Lower leg skin (tissue), 4 donors: ENCODE measurements at regions not wholly inside any gene's neighbourhood (a gene's known extent, or its start where the extent isn't known, plus 50 kb on each side); places are given as distances from the start of the nearest gene placed in this dataset.

ENCODE experiments used
- DNase-seq, 2 donors: peaks; one replicate each; pipeline ENCODE4 v3.0.0-alpha.2; 2019; ENCODE audit warnings: low spot score in 2 of 2
- H3K4me3 ChIP-seq: fragments of 200-600 bp; sonication (generic); 2 replicates; pipeline ENCODE4 v1.5.1; 2017; ENCODE audit warnings: mild to moderate bottlenecking, low read depth; ENCODE audit not compliant: poor library complexity, severe bottlenecking
- CTCF ChIP-seq, 3 donors: fragments of 450-650 bp; IDR thresholded peaks; one replicate each; pipeline ENCODE4 v1.5.1; 2016; ENCODE audit warnings: antibody characterized with exemption in 3 of 3, mild to moderate bottlenecking in 3 of 3, moderate library complexity in 2 of 3
- POLR2A ChIP-seq, 2 donors: fragments of 450-650 bp; IDR thresholded peaks; one replicate each; pipeline ENCODE4 v1.6.1; 2016 to 2017; ENCODE audit warnings: antibody characterized with exemption in 2 of 2, mild to moderate bottlenecking in 1 of 2, moderate library complexity in 1 of 2
- WGBS, 2 donors: methylation state at CpG; one replicate each; pipeline ENCODE4 v1.1.5; 2018; 5-methylcytosine and 5-hydroxymethylcytosine counted together
- intact Hi-C: fragments of 100-400 bp; cut with DNase I; formaldehyde crosslinking; loops from one replicate; pipeline ENCODE4 v1.15.0; 2023; ENCODE audit warnings: low total_unique reads

GRCh38 chr16:66298006-66298405, 68.5 kb upstream of the CDH5 start:
- 70 to 77% methylated on average over 2 of the region's 2 CpGs for WGBS, 2 donors
- intact Hi-C loops = no loop called here
- TF ChIP-seq POLR2A (IDR thresholded peaks at IDR 0.05) = no peak
- TF ChIP-seq CTCF (IDR thresholded peaks at IDR 0.05) = no peak
- peak in 1 of 2 donors; percentile 37 for DNase-seq
- H3K4me3 ChIP-seq = no peak overlapping the region

- peak in 1 of 2 donors; percentile 48 for DNase-seq
- no peak overlapping the region for H3K4me3 ChIP-seq
- WGBS, 2 donors = 88 to 89% methylated on average over 5 of the region's 5 CpGs
- intact Hi-C loops = no loop called here
- TF ChIP-seq POLR2A (IDR thresholded peaks at IDR 0.05) (no peak), CTCF (IDR thresholded peaks at IDR 0.05) (no peak)
Measured at GRCh38 chr16:66296591-66296990, 69.9 kb upstream of the CDH5 start.

- intact Hi-C loops = no loop called here
- TF ChIP-seq CTCF (IDR thresholded peaks at IDR 0.05) = no peak
- TF ChIP-seq POLR2A (IDR thresholded peaks at IDR 0.05) = no peak
- 77 to 81% methylated on average over 4 of the region's 4 CpGs for WGBS, 2 donors
- no peak overlapping the region for H3K4me3 ChIP-seq
- DNase-seq = peak in 1 of 2 donors; percentile 66
Measured at GRCh38 chr16:66295761-66296546, 70.5 kb upstream of the CDH5 start.

GRCh38 chr16:66295213-66295612, 71.3 kb upstream of the CDH5 start:
- DNase-seq = no peak
- 62 to 63% methylated on average over 6 of the region's 6 CpGs for WGBS, 2 donors
- intact Hi-C loops = no loop called here
- no peak overlapping the region for H3K4me3 ChIP-seq
- TF ChIP-seq POLR2A (IDR thresholded peaks at IDR 0.05) = no peak

- no peak overlapping the region for H3K4me3 ChIP-seq
- TF ChIP-seq CTCF (IDR thresholded peaks at IDR 0.05) (no peak), POLR2A (IDR thresholded peaks at IDR 0.05) (no peak)
- WGBS, 2 donors = 92 to 93% methylated on average over 4 of the region's 4 CpGs
- peak in 1 of 2 donors; percentile 54 for DNase-seq
- intact Hi-C loops = no loop called here
Measured at GRCh38 chr16:66294507-66294906, 72.0 kb upstream of the CDH5 start.

- intact Hi-C loops = no loop called here
- TF ChIP-seq CTCF (IDR thresholded peaks at IDR 0.05) (no peak), POLR2A (IDR thresholded peaks at IDR 0.05) (no peak)
- WGBS, 2 donors = 84 to 88% methylated on average over 7 of the region's 7 CpGs
- no peak overlapping the region for H3K4me3 ChIP-seq
- peak in 1 of 2 donors; percentile 64 for DNase-seq
Measured at GRCh38 chr16:66293932-66294331, 72.6 kb upstream of the CDH5 start.
